ENCODE measurements at regions not wholly inside any gene's neighbourhood (a gene's known extent, or its start where the extent isn't known, plus 50 kb on each side); places are given as distances from the start of the nearest gene placed in this dataset.
"Not testable (repeated sequence)": the region's sequence is repeated elsewhere in the genome, so short reads cannot be mapped to it uniquely, and the experiment has no call there.

GRCh38 chr1:232316864-232317263 is 313.1 kb downstream of the SIPA1L2 start:
- no peaks in the 10 kb centered on the region for H3K9me3 ChIP-seq (ENCODE audit: low read depth)
- H3K4me3 ChIP-seq: no peak overlapping the region
- H3K27ac ChIP-seq: no peak overlapping the region
- H3K4me1 Mint-ChIP-seq: peaks cover 10% of the 10 kb centered on the region
- H4K20me1 ChIP-seq (ENCODE audit: low read depth): no peaks in the 10 kb centered on the region
- no peaks in the 10 kb centered on the region for H3K4me1 ChIP-seq
- no peaks in the 10 kb centered on the region for H3K36me3 ChIP-seq
- no peak overlapping the region for H3K4me3 Mint-ChIP-seq
- H3K27ac Mint-ChIP-seq: no peak overlapping the region
- no peak overlapping the region for H3K9ac ChIP-seq
- no peak overlapping the region for H2AFZ ChIP-seq (replicated peaks)
- no peak for DNase-seq (ENCODE audit: low spot score)
- no peaks in the 10 kb centered on the region for H3K27me3 ChIP-seq
- H3K9me3 Mint-ChIP-seq: peaks cover 22% of the 10 kb centered on the region
- H3F3A ChIP-seq (ENCODE audit: low read depth): no peaks in the 10 kb centered on the region
- H3K4me2 ChIP-seq: no peak overlapping the region
- no peaks in the 10 kb centered on the region for H3K79me2 ChIP-seq (ENCODE audit: low read depth)
- TF ChIP-seq EZH2phosphoT487 (IDR thresholded peaks at IDR 0.05): no peak
- TF ChIP-seq CTCF (IDR thresholded peaks at IDR 0.05): no peak
- TF ChIP-seq EZH2 (IDR thresholded peaks at IDR 0.05): no peak
- H3K27me3 Mint-ChIP-seq (ENCODE audit: insufficient read depth, low read depth): peaks cover 3% of the 10 kb centered on the region
- no peaks in the 10 kb centered on the region for H3K36me3 Mint-ChIP-seq

- peaks cover 26% of the 10 kb centered on the region for H3K9me3 Mint-ChIP-seq
- H3K9me3 ChIP-seq (ENCODE audit: low read depth); H4K20me1 ChIP-seq (ENCODE audit: low read depth); H3K27ac ChIP-seq; H3K79me2 ChIP-seq (ENCODE audit: low read depth); H3K4me1 Mint-ChIP-seq; H3K27me3 Mint-ChIP-seq (ENCODE audit: insufficient read depth, low read depth); H3K36me3 ChIP-seq; DNase-seq (ENCODE audit: low spot score); H3K4me2 ChIP-seq; H3K4me1 ChIP-seq; H3K36me3 Mint-ChIP-seq; H3F3A ChIP-seq (ENCODE audit: low read depth); H3K27ac Mint-ChIP-seq; H3K4me3 ChIP-seq; H2AFZ ChIP-seq (replicated peaks); H3K4me3 Mint-ChIP-seq; H3K9ac ChIP-seq; H3K27me3 ChIP-seq: not testable (repeated sequence)
Observed at GRCh38 chr1:232313876-232314275, 316.1 kb downstream of the SIPA1L2 start.

GRCh38 chr1:232310541-232310940 is 319.4 kb downstream of the SIPA1L2 start:
- no peaks in the 10 kb centered on the region for H3K79me2 ChIP-seq (ENCODE audit: low read depth)
- H3K36me3 Mint-ChIP-seq: no peaks in the 10 kb centered on the region
- H2AFZ ChIP-seq (replicated peaks): no peak overlapping the region
- H3K4me3 Mint-ChIP-seq: no peak overlapping the region
- H3K4me1 Mint-ChIP-seq: peaks cover 5% of the 10 kb centered on the region
- peaks cover 24% of the 10 kb centered on the region for H3K9me3 Mint-ChIP-seq
- H3K27me3 ChIP-seq: no peaks in the 10 kb centered on the region
- no peaks in the 10 kb centered on the region for H3K4me1 ChIP-seq
- TF ChIP-seq EZH2phosphoT487 (IDR thresholded peaks at IDR 0.05) (no peak), EZH2 (IDR thresholded peaks at IDR 0.05) (no peak), CTCF (IDR thresholded peaks at IDR 0.05) (no peak)
- no peaks in the 10 kb centered on the region for H3F3A ChIP-seq (ENCODE audit: low read depth)
- no peak overlapping the region for H3K27ac Mint-ChIP-seq
- H3K9me3 ChIP-seq (ENCODE audit: low read depth): no peaks in the 10 kb centered on the region
- H3K4me3 ChIP-seq: no peak overlapping the region
- H3K9ac ChIP-seq: no peak overlapping the region
- H3K27me3 Mint-ChIP-seq (ENCODE audit: insufficient read depth, low read depth): peaks cover 12% of the 10 kb centered on the region
- no peak overlapping the region for H3K4me2 ChIP-seq
- no peak for DNase-seq (ENCODE audit: low spot score)
- no peak overlapping the region for H3K27ac ChIP-seq
- H4K20me1 ChIP-seq (ENCODE audit: low read depth): no peaks in the 10 kb centered on the region
- H3K36me3 ChIP-seq: no peaks in the 10 kb centered on the region

GRCh38 chr1:232308616-232309015 is 321.3 kb downstream of the SIPA1L2 start:
- H3F3A ChIP-seq (ENCODE audit: low read depth): no peaks in the 10 kb centered on the region
- Mint-ChIP-seq H3K27ac (no peak overlapping the region), H3K4me3 (no peak overlapping the region), H3K4me1 (peaks cover 5% of the 10 kb centered on the region), H3K9me3 (peaks cover 17% of the 10 kb centered on the region), H3K27me3 (ENCODE audit: insufficient read depth, low read depth) (peaks cover 12% of the 10 kb centered on the region), H3K36me3 (no peaks in the 10 kb centered on the region)
- no peak overlapping the region for H3K9ac ChIP-seq
- H3K79me2 ChIP-seq (ENCODE audit: low read depth): no peaks in the 10 kb centered on the region
- H3K9me3 ChIP-seq (ENCODE audit: low read depth): no peaks in the 10 kb centered on the region
- no peak overlapping the region for H3K4me3 ChIP-seq
- TF ChIP-seq EZH2 (IDR thresholded peaks at IDR 0.05) (no peak), CTCF (IDR thresholded peaks at IDR 0.05) (no peak), EZH2phosphoT487 (IDR thresholded peaks at IDR 0.05) (no peak)
- H3K4me1 ChIP-seq: no peaks in the 10 kb centered on the region
- H3K36me3 ChIP-seq: no peaks in the 10 kb centered on the region
- H3K4me2 ChIP-seq: no peak overlapping the region
- H2AFZ ChIP-seq (replicated peaks): no peak overlapping the region
- H4K20me1 ChIP-seq (ENCODE audit: low read depth): no peaks in the 10 kb centered on the region
- DNase-seq (ENCODE audit: low spot score): no peak
- H3K27me3 ChIP-seq: no peaks in the 10 kb centered on the region
- no peak overlapping the region for H3K27ac ChIP-seq
